HEK293T (cell line): ENCODE measurements at regions not wholly inside any gene's neighbourhood (a gene's known extent, or its start where the extent isn't known, plus 50 kb on each side); places are given as distances from the start of the nearest gene placed in this dataset.
A peak's percentile ranks its signal among the peaks of the same experiment; 100 is the strongest.

Experiments used
- FOXA1 ChIP-seq: fragments of 450-650 bp; IDR thresholded peaks from 2 replicates; pipeline ENCODE4 v1.6.1; 2016; ENCODE audit warnings: mild to moderate bottlenecking
- L3MBTL2 ChIP-seq: fragments of 450-650 bp; conservative IDR thresholded peaks from 2 replicates; pipeline ENCODE4 v1.6.1; 2016; ENCODE audit warnings: mild to moderate bottlenecking
- NFRKB ChIP-seq: fragments of 450-650 bp; IDR thresholded peaks from 2 replicates; pipeline ENCODE4 v1.6.1; 2016; ENCODE audit warnings: mild to moderate bottlenecking, moderate library complexity
- SP1 ChIP-seq: fragments of 450-650 bp; IDR thresholded peaks from 2 replicates; pipeline ENCODE4 v1.6.1; 2017

DNA sequence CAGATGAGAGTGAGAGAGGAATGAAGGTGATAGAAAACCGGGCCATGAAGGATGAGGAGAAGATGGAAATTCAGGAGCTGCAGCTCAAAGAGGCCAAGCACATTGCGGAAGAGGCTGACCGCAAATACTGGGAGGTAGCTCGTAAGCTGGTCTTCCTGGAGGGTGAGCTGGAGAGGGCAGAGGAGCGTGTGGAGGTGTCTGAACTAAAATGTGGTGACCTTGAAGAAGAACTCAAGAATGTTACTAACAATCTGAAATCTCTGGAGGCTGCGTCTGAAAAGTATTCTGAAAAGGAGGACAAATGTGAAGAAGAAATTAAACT lies 88.9 kb downstream of the EOMES start:
- TF ChIP-seq L3MBTL2 (0 out of 2 replicates have a peak, but pooled peaks have one; percentile 35), FOXA1 (no peak), SP1 (no peak), NFRKB (no peak)
